ENCODE measurements at regions not wholly inside any gene's neighbourhood (a gene's known extent, or its start where the extent isn't known, plus 50 kb on each side); places are given as distances from the start of the nearest gene placed in this dataset.

DNA sequence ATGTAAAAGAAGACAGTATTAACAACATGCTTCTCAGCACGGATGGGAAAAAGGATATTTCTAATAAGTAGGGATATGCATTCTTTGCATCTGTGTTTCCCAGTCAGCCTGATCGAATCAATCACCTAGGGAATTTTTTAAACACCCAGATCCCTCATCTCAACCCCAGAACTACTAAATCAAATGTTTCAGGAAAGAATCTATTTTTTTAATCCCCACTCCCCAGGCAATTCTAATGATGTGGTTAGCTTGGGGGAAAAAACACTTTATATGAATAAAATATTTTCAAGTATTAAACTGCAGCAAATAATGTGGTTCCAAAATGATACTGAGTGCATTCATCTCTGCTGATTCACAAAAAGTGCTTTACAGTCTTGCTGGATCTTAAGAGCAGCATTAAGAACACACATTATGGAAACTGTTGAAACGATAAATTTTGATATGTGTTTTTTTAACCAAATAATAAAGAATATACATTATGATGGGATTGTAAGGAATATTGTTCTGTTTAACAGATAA, 68.7 kb upstream of the GUCY1A1 start:
- CTCF ChIA-PET: interaction anchor here (1.7 kb wide), 1 partner anchor 9 kb away, joined by 4 read pairs; no protein-coding TSS in a partner anchor
- H3K4me3 Mint-ChIP-seq: no peak overlapping the region
- intact Hi-C loops (cut with DNase I, micrococcal nuclease): no loop called here
- Histone ChIP-seq H3K4me1 (ENCODE audit: insufficient read depth, low read length) (no peaks in the 10 kb centered on the region), H3K36me3 (ENCODE audit: insufficient read depth, low read length) (no peaks in the 10 kb centered on the region), H3K27ac (ENCODE audit: low read depth in 1 of 2, low read length in 2 of 2) (no peak overlapping the region), H3K4me3 (ENCODE audit: low read length) (no peak overlapping the region), H3K9me3 (ENCODE audit: control insufficient read depth in 1 of 2, insufficient read depth in 1 of 2, low read length in 2 of 2) (no peaks in the 10 kb centered on the region), H3K27me3 (ENCODE audit: control insufficient read depth in 1 of 2, insufficient read depth in 2 of 2, low read length in 2 of 2) (no peaks in the 10 kb centered on the region)
- no peaks in the 10 kb centered on the region for H3K4me1 Mint-ChIP-seq (ENCODE audit: low read depth)
- H3K36me3 Mint-ChIP-seq (ENCODE audit: low read depth): no peaks in the 10 kb centered on the region
- ATAC-seq (ENCODE audit: poor library complexity) (no peak), DNase-seq (no peak)
- TF ChIP-seq, protein P1, sequence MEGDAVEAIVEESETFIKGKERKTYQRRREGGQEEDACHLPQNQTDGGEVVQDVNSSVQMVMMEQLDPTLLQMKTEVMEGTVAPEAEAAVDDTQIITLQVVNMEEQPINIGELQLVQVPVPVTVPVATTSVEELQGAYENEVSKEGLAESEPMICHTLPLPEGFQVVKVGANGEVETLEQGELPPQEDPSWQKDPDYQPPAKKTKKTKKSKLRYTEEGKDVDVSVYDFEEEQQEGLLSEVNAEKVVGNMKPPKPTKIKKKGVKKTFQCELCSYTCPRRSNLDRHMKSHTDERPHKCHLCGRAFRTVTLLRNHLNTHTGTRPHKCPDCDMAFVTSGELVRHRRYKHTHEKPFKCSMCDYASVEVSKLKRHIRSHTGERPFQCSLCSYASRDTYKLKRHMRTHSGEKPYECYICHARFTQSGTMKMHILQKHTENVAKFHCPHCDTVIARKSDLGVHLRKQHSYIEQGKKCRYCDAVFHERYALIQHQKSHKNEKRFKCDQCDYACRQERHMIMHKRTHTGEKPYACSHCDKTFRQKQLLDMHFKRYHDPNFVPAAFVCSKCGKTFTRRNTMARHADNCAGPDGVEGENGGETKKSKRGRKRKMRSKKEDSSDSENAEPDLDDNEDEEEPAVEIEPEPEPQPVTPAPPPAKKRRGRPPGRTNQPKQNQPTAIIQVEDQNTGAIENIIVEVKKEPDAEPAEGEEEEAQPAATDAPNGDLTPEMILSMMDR (IDR thresholded peaks at IDR 0.05): no peak
- POLR2A ChIA-PET: no interaction called here
- H3K9me3 Mint-ChIP-seq: no peaks in the 10 kb centered on the region
- no peaks in the 10 kb centered on the region for H3K27me3 Mint-ChIP-seq
- no peak overlapping the region for H3K27ac Mint-ChIP-seq

DNA sequence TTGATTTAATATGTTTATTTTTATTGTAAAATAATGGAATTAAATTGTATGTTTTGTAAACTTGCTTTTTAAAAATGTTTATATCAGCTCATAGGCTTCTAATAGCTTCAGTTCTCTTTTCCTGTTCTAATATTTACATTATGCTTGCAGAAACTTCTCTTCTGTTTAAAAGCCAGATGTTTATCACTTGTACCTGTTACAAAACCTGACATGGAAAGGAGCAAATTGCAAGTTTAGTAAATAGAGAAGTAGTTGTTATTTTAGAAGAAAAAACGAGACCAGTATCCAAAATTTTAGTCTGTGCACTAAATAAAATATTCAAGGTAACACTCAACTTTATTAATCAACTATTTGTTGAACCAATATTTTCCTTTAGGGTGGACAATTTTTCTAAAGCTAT, 69.4 kb upstream of the GUCY1A1 start:
- DNase-seq (no peak), ATAC-seq (ENCODE audit: poor library complexity) (no peak)
- Mint-ChIP-seq H3K4me3 (no peak overlapping the region), H3K4me1 (ENCODE audit: low read depth) (no peaks in the 10 kb centered on the region), H3K9me3 (no peaks in the 10 kb centered on the region), H3K27ac (no peak overlapping the region), H3K36me3 (ENCODE audit: low read depth) (no peaks in the 10 kb centered on the region), H3K27me3 (no peaks in the 10 kb centered on the region)
- CTCF ChIA-PET: interaction anchor here (1.7 kb wide), 1 partner anchor 8 kb away, joined by 4 read pairs; no protein-coding TSS in a partner anchor
- TF ChIP-seq, protein P1 (IDR thresholded peaks at IDR 0.05): no peak
- Histone ChIP-seq H3K4me3 (ENCODE audit: low read length) (no peak overlapping the region), H3K27ac (ENCODE audit: low read depth in 1 of 2, low read length in 2 of 2) (no peak overlapping the region), H3K4me1 (ENCODE audit: insufficient read depth, low read length) (no peaks in the 10 kb centered on the region), H3K9me3 (ENCODE audit: control insufficient read depth in 1 of 2, insufficient read depth in 1 of 2, low read length in 2 of 2) (no peaks in the 10 kb centered on the region), H3K36me3 (ENCODE audit: insufficient read depth, low read length) (no peaks in the 10 kb centered on the region), H3K27me3 (ENCODE audit: control insufficient read depth in 1 of 2, insufficient read depth in 2 of 2, low read length in 2 of 2) (no peaks in the 10 kb centered on the region)
- POLR2A ChIA-PET: no interaction called here
- intact Hi-C loops (cut with DNase I, micrococcal nuclease): no loop called here

DNA sequence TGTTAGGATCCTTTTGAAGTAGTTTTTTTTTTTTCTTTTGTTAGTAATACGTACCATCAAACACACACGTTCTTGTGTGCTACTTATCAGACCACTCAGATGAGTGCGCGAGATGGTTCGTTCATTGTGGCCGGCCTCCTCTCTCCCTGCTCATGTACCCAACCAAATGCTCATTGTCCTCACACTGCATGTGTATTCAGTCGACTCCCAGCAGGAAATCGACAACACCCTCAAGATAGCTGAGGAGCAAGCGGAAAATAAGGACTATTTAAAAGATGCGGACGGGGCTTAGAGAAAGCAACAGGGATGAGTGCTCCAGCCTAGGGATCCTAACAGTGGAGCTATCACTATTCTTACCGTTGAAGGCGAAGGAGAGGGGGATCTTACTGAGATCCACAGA, 72.9 kb upstream of the GUCY1A1 start:
- Mint-ChIP-seq H3K4me1 (ENCODE audit: low read depth) (no peaks in the 10 kb centered on the region), H3K4me3 (no peak overlapping the region), H3K36me3 (ENCODE audit: low read depth) (no peaks in the 10 kb centered on the region), H3K27me3 (no peaks in the 10 kb centered on the region), H3K9me3 (no peaks in the 10 kb centered on the region), H3K27ac (no peak overlapping the region)
- ChIA-PET POLR2A (no interaction called here), CTCF (no interaction called here)
- intact Hi-C loops (cut with DNase I, micrococcal nuclease): no loop called here
- ATAC-seq (ENCODE audit: poor library complexity): no peak
- H3K36me3 ChIP-seq (ENCODE audit: insufficient read depth, low read length): no peaks in the 10 kb centered on the region
- H3K4me3 ChIP-seq (ENCODE audit: low read length): no peak overlapping the region
- no peak overlapping the region for H3K27ac ChIP-seq (ENCODE audit: low read depth in 1 of 2, low read length in 2 of 2)
- H3K27me3 ChIP-seq (ENCODE audit: control insufficient read depth in 1 of 2, insufficient read depth in 2 of 2, low read length in 2 of 2): no peaks in the 10 kb centered on the region
- no peak for DNase-seq
- no peaks in the 10 kb centered on the region for H3K4me1 ChIP-seq (ENCODE audit: insufficient read depth, low read length)
- TF ChIP-seq, protein P1 (IDR thresholded peaks at IDR 0.05): no peak
- H3K9me3 ChIP-seq (ENCODE audit: control insufficient read depth in 1 of 2, insufficient read depth in 1 of 2, low read length in 2 of 2): no peaks in the 10 kb centered on the region

Data from CD4-positive, alpha-beta T cell (primary cell).